ACHN (cell line): ENCODE measurements at regions not wholly inside any gene's neighbourhood (a gene's known extent, or its start where the extent isn't known, plus 50 kb on each side); places are given as distances from the start of the nearest gene placed in this dataset.

ENCODE experiments used
- DNase-seq: peaks from one replicate; pipeline ENCODE4 v3.0.0-alpha.2; 2015
- in situ Hi-C: cut with HindIII; loops from 2 replicates; pipeline ENCODE4 v1.10.0; 2017; ENCODE audit warnings: low sequenced_read_pairs, low pct_ligation_motif_present, low pct_unique_long_range_greater_than_20kb

DNA sequence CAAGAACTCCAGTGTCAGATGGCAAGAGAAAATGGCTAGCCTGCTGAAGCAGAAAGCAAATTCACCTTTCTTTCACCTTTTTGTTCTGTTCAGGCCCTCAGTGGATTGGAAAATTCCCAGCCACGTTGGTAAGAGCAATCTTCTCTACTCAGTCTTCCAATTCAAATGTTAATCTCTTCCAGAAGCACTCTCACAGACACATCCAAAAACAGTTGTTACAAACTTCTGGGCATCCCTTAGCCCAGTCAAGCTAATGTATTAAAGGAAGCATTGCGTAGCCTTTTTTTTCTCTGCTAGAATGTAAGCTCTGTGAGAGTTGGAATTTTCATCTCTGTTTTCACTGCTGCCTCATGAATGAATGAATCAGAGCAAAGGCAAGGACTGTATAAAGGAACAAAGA lies 109.2 kb upstream of the ROBO2 start:
- no peak for DNase-seq
- in situ Hi-C loops: no loop called here

DNA sequence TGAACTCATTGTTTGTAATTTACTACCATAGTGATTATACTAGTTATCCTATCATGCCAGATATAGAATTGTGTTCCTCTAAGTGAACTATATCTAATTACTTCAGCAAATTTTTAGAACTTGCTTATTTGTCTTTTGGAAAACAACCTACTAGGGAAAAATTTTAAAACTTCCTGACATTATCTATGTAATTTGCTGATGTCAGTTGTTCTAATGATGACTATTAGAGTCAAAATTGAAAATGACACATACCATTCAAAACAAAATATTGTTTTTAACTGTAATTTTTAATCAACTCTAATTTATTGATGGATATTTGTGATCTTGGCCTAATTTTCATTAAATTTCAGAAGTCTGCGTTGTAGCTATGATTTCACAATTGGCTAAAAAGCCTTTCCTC lies 106.7 kb upstream of the ROBO2 start:
- no peak for DNase-seq
- in situ Hi-C loops: no loop called here

DNA sequence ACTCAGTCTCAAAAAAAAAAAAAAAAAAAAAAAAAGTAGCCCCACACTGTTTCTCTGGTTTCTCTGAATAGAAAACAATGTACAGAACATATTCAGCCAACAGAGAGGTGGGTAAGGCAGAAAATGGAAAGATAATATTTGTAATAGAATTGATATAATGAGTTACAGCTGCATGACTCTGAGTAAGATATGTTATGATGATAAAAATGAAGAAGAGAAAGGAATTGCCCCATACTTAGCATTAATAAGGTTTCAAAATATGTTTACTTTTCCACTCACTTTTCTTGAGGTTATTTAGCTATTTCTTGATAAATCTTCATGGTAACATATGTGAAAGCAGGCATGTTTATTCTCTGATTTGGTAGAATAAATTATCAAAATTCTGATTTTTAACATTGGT lies 100.9 kb upstream of the ROBO2 start:
- in situ Hi-C loops: no loop called here
- no peak for DNase-seq

DNA sequence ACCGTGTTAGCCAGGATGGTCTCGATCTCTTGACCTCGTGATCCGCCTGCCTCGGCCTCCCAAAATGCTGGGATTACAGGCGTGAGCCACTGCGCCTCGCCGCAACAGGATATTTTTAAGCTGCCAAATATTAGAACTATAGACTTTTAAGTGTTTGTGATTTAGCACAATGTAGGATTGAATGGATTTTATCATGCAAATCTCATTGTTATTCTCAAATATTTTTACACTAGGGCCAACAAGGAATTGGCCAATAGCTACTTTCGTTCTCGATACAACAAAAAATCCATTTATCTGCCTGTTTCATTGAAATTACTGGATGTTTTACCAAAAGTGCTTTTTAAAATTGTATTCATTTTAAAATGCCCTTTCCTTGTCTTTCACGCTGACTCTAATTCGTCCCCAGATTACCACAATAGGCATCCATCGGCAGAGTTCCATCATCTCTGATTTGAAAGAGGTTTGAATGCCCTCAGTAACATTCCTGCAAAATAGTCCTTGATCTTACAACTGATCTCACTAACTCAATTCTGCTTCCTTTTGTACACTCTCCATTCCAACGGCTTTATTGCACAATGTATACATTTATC lies 99.6 kb upstream of the ROBO2 start:
- in situ Hi-C loops: no loop called here
- no peak for DNase-seq

DNA sequence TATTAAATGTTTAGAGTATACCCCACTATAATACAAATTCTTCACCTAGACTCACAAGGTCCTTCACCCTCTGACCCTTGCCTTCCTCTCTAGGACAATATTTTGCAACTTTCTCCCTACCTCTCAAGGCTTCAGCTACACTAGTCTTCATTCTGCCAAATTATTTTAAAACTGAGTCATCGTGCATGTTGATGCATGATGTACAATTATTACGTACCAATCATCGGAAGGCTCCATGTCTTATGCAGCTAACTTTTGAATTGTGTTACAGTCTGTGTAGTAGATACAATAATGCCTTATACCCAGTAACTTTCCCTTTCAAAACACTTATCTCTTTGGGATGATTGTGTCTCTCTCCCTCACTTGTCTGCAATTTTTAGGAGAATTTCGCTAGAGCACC lies 98.5 kb upstream of the ROBO2 start:
- in situ Hi-C loops: no loop called here
- DNase-seq: no peak

DNA sequence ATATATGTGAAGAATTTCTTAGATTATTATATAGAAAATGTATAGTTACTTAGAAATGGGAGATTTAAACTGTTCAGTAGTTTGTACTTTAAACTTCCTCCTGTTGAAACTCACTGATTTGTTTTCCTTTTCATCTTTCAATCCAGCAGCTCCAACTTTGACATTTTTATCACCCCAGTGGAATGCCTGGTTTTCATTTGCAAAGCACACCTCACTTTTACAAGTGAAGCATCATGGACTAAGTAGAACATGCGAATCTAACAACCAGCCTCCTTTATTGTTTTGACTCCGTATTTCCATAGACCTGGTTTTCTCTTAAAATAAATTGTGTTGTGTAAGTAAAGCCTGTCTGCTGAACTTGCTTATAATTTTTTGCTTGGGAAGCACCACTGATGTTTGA lies 97.8 kb upstream of the ROBO2 start:
- in situ Hi-C loops: no loop called here
- DNase-seq: no peak

DNA sequence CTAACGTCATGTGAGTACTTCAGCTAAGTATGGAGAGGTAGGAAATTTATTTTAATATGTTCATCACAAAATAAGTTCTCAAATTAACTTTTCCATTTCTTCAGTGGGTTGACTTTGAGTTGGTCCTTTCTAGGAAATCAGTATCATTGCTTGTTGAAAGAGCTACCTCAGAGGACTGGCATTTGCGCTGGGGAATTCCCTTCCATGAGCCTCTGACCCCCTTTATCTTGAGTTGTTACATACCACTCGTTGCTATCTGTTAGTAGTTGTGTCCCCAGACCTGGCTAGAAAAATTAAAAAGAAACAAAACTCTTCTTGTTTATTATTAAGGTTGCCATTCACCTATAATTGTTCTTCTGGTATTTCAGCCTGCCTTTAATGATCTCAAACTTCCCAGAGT lies 96.8 kb upstream of the ROBO2 start:
- DNase-seq: no peak
- in situ Hi-C loops: no loop called here

DNA sequence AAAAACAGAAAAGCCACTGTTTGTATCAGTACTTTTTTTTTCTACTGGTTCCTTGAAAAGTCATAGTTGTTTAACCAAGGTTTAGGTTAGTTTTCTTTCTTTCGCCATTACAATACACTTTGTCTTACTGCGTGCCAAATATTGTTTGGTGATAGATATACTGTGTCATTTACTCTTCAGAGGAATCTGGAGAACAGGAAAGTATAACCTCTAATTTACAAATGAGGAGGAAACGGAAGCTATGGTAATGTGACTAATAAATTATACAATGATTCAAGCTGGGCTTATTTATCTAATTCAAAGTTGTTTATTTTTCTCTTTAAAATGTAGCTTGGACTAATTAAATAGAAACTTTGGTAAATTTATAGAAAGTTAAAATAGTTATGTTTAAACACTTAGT lies 96.2 kb upstream of the ROBO2 start:
- in situ Hi-C loops: no loop called here
- no peak for DNase-seq

DNA sequence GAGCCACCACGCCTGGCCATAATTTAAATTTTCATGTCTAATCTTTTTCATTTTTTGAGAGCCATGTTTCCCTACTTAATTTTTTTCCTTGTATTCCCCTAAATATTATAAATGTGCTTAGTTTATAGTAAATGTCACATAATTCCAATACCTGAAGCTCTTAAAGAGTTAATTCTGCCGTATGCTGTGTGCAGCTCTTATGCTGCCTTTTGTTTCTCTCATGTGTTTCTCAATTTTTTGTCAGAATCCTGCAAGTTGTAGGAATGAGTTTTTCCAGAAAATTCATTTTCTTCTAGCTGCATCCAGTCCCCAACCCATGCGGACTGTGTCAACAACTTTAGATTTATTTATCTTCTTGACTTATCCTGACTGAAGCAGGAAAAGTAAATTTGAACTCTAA lies 90.9 kb upstream of the ROBO2 start:
- in situ Hi-C loops: no loop called here
- DNase-seq: no peak

DNA sequence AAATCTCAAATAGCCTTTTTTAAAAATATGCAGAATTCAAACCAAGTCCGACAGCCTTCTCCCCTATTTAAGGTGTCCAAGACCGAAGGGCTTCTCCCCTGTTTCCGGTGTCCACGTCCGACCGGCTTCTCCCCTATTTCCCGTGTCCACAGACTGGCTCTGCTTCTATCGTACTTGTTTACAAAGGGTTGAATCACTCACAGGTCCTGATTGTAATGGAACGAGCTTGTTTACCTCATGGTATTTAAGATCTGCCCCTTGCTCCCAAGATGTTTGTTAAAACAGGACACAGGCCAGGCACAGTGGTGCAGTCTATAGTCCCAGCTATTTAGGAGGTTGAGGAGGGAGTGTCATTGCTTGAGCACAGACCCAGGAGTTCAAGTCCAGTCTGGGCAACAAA lies 90.4 kb upstream of the ROBO2 start:
- in situ Hi-C loops: no loop called here
- no peak for DNase-seq

DNA sequence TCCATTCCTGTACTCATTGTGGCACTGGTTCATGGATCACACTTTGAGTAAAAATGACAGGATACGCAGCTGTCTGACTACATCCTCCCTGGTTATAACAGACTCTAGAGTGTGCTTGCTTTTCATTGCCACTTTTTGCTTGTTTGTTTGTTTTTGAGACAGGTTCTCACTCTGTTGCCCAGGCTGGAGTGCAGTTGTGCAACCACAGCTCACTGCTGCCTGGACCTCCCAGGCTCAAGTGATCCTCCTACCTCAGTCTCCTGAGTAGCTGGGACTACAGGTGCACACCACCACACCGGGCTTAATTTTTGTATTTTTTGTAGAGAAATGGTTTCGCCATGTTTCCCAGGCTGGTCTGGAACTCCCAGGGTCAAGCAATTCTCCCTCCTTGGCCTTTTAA lies 89.3 kb upstream of the ROBO2 start:
- DNase-seq: no peak
- in situ Hi-C loops: no loop called here

DNA sequence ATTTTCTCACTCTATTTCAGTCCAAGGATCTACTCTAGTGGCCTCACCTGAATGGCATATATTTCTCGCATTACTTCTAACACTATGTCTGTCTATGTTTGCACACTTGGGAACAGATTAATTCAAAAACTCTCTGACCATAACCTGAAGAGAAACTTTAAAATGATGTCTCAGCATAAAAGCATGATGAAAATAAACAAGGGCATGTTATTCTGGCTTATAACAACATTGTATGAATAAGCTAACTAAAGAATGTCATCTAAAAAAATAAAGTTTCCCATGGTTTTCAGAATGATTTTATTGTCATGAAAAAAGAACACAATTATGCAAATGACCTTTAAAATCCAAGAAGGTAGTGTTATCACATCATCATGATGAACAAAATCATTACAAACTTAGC lies 85.5 kb upstream of the ROBO2 start:
- DNase-seq: no peak
- in situ Hi-C loops: no loop called here

DNA sequence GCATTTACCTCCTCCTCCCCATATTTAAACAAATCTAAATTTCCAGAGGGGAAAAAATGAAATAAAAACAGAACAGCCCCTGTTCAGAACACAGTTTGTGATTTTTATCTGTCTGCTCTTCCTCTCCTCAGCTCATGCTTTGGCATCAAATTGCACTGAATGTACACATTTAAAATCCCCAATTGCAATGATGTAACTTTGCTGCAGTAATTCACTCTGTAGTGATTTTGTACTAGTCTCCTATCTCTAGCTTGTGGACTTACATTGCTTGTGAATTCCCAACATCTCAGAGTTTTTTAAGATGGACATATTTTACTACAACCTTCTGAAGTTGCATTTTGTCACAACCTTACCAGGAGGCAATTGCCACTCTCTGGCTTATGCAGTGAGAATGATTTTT lies 81.6 kb upstream of the ROBO2 start:
- no peak for DNase-seq
- in situ Hi-C loops: no loop called here

DNA sequence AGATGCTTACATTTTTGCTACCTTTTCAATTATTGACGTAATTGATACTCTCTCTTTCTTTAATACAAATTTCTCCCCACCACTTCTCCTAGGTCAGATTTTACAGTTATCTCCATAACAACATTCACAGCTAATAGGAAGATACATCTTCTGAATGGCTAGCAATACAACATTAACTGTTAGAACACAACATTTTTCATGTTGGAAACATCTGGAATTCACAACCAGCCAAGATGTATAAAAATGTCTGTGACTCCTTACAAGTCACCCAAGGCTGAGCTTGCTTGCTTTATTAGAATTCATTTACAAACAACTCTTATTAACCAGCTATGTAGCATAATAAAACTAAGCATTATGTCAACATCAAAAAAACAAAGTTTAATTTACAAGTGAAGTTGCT lies 81.0 kb upstream of the ROBO2 start:
- in situ Hi-C loops: no loop called here

DNA sequence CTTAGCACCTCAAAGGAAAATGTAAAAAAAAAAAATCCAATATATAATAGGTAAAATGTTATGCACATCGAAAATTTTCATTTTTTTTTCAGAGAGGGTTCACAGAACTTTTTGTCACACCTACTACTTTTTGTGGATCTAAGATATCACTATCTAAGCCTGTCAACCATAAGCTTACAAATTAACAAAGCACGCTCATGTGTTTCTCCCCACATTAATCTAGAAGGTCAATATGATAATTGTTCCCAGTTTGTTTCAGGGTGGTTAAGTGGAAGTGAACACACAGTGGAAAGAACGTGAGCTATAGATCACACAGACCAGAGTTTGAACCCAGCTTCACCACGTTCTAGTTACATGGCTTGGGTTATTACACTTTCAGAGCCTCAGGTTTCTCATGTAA lies 78.6 kb upstream of the ROBO2 start:
- in situ Hi-C loops: no loop called here
- no peak for DNase-seq

More for the DNA sequence above, 81.0 kb upstream of the ROBO2 start:
- no peak for DNase-seq

DNA sequence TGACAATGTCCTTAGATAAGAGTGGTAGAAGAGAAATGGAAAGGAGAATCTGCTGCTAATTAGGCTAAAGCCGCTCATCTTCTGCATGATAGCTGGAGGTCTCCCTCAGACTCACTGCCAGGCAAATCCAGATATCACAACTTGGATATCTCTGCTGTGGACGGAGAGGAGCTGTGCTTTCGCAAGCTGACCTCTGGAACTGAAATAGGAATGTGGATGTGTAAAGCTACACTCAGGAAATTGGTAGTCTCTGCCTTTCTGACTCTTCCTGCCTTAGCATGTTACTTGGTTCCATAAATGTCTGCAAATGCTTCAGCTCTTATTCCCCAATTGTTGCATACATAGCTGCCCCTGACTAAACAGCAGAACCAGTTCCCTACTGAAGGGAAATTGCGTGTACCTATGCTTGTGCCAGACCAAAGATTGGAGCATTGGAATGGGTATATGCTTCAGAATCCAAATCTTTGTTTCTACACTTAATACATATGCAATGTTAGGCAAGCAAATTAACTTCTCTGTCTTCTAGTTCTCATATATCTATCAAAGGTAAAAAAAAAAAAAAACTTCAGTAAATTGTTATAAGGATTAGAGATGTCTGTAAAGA lies 74.7 kb upstream of the ROBO2 start:
- no peak for DNase-seq
- in situ Hi-C loops: no loop called here

DNA sequence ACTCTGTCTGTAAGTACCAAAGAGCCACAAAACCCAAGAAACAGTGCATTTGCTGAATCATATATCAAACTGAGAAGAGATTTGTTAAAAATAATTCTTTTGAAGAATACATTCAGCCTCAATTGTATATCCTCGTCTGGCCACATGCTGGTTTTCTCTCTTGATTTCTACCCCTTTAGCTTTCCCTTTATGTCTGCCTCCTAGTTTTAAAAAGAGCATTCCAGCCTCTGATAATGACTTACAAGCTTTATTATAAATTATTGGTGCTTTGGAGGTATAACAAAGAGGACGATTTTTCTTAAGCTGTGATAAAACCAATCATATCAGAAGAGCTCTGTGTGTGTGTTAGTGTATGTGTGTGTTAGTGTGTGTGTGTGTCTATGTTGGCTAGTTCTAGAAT lies 70.4 kb upstream of the ROBO2 start:
- no peak for DNase-seq
- in situ Hi-C loops: no loop called here

DNA sequence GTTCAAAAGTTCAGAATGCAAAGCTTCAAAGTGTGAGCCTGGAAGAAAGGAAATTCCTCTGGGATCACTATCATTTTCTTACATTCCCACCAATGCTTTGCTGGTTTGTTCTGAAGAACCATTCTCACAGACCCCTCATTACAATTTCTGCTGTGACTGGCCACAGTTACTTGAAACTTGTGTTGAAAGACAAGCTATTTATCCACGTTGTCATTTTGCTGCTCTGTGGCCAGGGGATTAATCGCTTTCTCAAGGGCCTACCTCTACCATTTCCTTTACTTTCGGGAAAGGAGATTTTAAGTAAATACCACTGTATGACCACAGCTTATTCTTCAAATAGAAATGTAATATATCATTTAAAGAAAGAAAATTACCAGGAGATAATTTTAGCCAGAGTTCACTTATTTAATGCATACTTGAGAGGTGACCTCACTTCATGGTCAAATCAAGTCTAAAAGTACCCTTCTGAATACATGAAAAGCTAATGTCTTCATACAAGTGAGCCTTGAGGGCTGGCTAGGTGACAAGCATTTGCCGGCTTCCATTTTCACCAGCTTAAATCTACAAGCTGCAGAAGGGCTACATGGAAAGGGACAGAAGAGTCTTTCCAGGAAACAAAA lies 69.8 kb upstream of the ROBO2 start:
- no peak for DNase-seq
- in situ Hi-C loops: no loop called here

DNA sequence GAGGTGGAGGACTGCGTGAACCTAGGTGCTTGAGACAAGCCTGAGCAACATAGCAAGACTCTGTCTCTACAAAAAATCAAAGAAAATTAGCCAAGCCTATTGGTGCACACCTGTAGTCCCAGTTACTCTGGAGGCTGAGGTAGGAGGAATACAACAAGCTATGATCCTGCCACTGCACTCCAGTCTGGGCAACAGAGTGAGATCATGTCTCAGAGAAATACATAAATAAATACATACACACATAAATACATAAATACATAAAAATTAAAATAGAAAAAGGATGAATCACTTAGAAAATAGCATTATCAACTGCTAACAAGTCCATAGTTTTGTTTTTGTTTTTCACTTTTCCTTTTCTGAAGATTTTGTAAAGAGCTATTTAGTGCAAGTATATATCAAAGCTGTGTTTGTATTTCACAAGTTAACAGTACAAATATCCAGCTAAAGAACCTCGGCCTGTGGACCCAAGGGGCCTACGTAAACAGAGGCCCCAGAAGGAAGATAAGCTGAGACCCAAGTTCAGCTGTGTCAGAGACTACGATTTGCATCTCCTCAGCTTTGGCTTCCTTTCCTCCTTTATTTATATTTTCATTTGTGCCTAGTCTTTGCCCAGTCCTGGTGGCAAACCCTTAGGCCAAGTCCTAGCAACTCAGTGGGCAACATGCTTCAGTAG lies 67.1 kb upstream of the ROBO2 start:
- in situ Hi-C loops: no loop called here
- DNase-seq: no peak

DNA sequence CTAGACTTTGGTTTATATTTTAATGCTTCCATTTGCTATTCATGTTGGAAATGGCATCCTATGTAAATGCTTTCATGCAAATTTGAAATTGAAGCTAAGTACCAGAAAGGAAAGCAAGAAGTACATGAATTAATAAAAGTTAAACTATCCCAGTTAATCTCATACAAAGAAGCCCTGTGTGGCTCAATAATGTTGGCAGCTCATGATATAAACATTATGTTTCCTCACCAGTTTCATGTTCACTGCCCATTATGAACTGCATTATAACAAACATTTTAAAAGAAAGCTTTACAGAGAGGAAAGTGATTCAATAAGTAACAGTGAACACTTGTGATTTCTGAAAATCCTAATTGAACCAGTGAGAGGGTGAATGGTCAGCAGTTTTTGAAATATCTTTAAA lies 62.9 kb upstream of the ROBO2 start:
- DNase-seq: no peak
- in situ Hi-C loops: no loop called here
